IMR-90 (cell line): ENCODE measurements at regions not wholly inside any gene's neighbourhood (a gene's known extent, or its start where the extent isn't known, plus 50 kb on each side); places are given as distances from the start of the nearest gene placed in this dataset.

Experiments
- ATAC-seq: fragments of 200-7000 bp; cut with Tn5 transposase; 2 replicates; pipeline ENCODE4 v1.9.1; 2020; ENCODE audit warnings: low read depth, mild to moderate bottlenecking, moderate library complexity
- BruUV-seq: library from RNA; stranded (reverse); fragments of 400-500 nt; replicated peaks from 2 replicates; lab custom pipeline; 2021; lab: Mats Ljungman, UMichigan
- CTCF ChIA-PET: fragments of 300-600 bp; formaldehyde crosslinking; extraction: SDS; loops from one replicate; lab custom pipeline; 2021; ENCODE audit warnings: antibody characterized with exemption; lab: Yijun Ruan, JAX
- POLR2A ChIA-PET: fragments of 300-600 bp; sonication (Branson Sonifier 250); formaldehyde crosslinking; loops from one replicate; lab custom pipeline; 2022; ENCODE audit warnings: antibody characterized with exemption; ENCODE audit not compliant: unreplicated experiment; lab: Charles Lee
- DNase-seq: peaks from one replicate; pipeline ENCODE4 v3.0.0; 2013
- H2AFZ ChIP-seq: replicated peaks from 2 replicates; pipeline ENCODE3; 2013; ENCODE audit warnings: low read length, mild to moderate bottlenecking; ENCODE audit not compliant: poor library complexity
- H2AK5ac ChIP-seq: 2 replicates; pipeline ENCODE4 v1.6.1; 2013; ENCODE audit warnings: low read depth, low read length, inconsistent platforms
- H2AK9ac ChIP-seq: replicated peaks from 2 replicates; pipeline ENCODE3; 2013; ENCODE audit warnings: mild to moderate bottlenecking, low read depth, low read length, moderate library complexity; ENCODE audit not compliant: poor library complexity
- H2BK120ac ChIP-seq: 2 replicates; pipeline ENCODE4 v1.6.1; 2013; ENCODE audit warnings: low read depth, low read length, inconsistent platforms
- H2BK15ac ChIP-seq: 3 replicates; pipeline ENCODE4 v1.6.1; 2013; ENCODE audit warnings: low read depth, low read length, inconsistent platforms
- H2BK20ac ChIP-seq: 2 replicates; pipeline ENCODE4 v1.6.1; 2013; ENCODE audit warnings: low read depth, mild to moderate bottlenecking, inconsistent platforms, low read length, moderate library complexity
- H2BK5ac ChIP-seq: 2 replicates; pipeline ENCODE4 v1.6.1; 2013; ENCODE audit warnings: mild to moderate bottlenecking, low read depth, low read length, inconsistent platforms; ENCODE audit not compliant: poor library complexity, severe bottlenecking
- H3K14ac ChIP-seq: replicated peaks from 2 replicates; pipeline ENCODE4 v1.6.1; 2013; ENCODE audit warnings: low read depth, low read length, inconsistent platforms
- H3K18ac ChIP-seq: 2 replicates; pipeline ENCODE4 v1.6.1; 2013; ENCODE audit warnings: low read depth, low read length, control low read depth
- H3K23ac ChIP-seq: 2 replicates; pipeline ENCODE4 v1.6.1; 2013; ENCODE audit warnings: low read depth, low read length, inconsistent platforms
- H3K27ac ChIP-seq: 2 replicates; pipeline ENCODE4 v1.5.1; 2013; ENCODE audit warnings: mild to moderate bottlenecking, control low read depth, low read length; ENCODE audit not compliant: insufficient read depth
- H3K27me3 ChIP-seq: 2 replicates; pipeline ENCODE4 v1.6.1; 2013; ENCODE audit warnings: low read length; ENCODE audit not compliant: control insufficient read depth, insufficient read depth
- H3K36me3 ChIP-seq: 2 replicates; pipeline ENCODE4 v1.6.1; 2013; ENCODE audit warnings: low read length, mixed read lengths; ENCODE audit not compliant: control insufficient read depth, insufficient read depth
- H3K4ac ChIP-seq: 2 replicates; pipeline ENCODE4 v1.6.1; 2013; ENCODE audit warnings: low read depth, low read length, inconsistent platforms
- H3K4me1 ChIP-seq: 2 replicates; pipeline ENCODE4 v1.6.1; 2013; ENCODE audit warnings: low read length, mixed read lengths; ENCODE audit not compliant: control insufficient read depth, insufficient read depth
- H3K4me2 ChIP-seq: 2 replicates; pipeline ENCODE4 v1.6.1; 2013; ENCODE audit warnings: low read depth, mild to moderate bottlenecking, control low read depth, low read length, moderate library complexity
- H3K4me3 ChIP-seq: 2 replicates; pipeline ENCODE4 v1.5.1; 2013; ENCODE audit warnings: low read depth, mild to moderate bottlenecking, control low read depth, low read length, moderate library complexity; ENCODE audit not compliant: insufficient read depth
- H3K56ac ChIP-seq: 2 replicates; pipeline ENCODE4 v1.6.1; 2013; ENCODE audit warnings: low read length, inconsistent platforms; ENCODE audit not compliant: insufficient read depth; ENCODE audit errors: extremely low read depth
- H3K79me1 ChIP-seq, 2 experiments: 2 replicates each; pipeline ENCODE4 v1.6.1; 2013; ENCODE audit warnings: low read length in 2 of 2, inconsistent platforms in 1 of 2, low read depth in 1 of 2
- H3K9ac ChIP-seq: 2 replicates; pipeline ENCODE4 v1.6.1; 2013; ENCODE audit warnings: low read depth, low read length, control low read depth
- H3K9me1 ChIP-seq: 2 replicates; pipeline ENCODE4 v1.6.1; 2013; ENCODE audit warnings: low read length, inconsistent platforms; ENCODE audit not compliant: insufficient read depth
- H3K9me3 ChIP-seq: 2 replicates; pipeline ENCODE4 v1.6.1; 2013; ENCODE audit warnings: low read length; ENCODE audit not compliant: control insufficient read depth, insufficient read depth
- H4K20me1 ChIP-seq: 2 replicates; pipeline ENCODE4 v1.6.1; 2013; ENCODE audit warnings: low read length, inconsistent platforms; ENCODE audit not compliant: insufficient read depth
- H4K5ac ChIP-seq: 2 replicates; pipeline ENCODE4 v1.6.1; 2013; ENCODE audit warnings: mild to moderate bottlenecking, low read depth, low read length, control low read depth
- H4K8ac ChIP-seq, 2 experiments: 2 replicates each; pipeline ENCODE4 v1.6.1; 2013; ENCODE audit warnings: low read depth in 2 of 2, low read length in 2 of 2, control low read depth in 1 of 2, inconsistent platforms in 1 of 2
- H4K91ac ChIP-seq: 2 replicates; pipeline ENCODE4 v1.6.1; 2013; ENCODE audit warnings: low read depth, low read length, inconsistent platforms; ENCODE audit not compliant: insufficient read depth
- CHD1 ChIP-seq: IDR thresholded peaks from 2 replicates; pipeline ENCODE4 v1.6.1; 2012; ENCODE audit warnings: low read depth, low read length, improper control_type of control experiment
- RAD21 ChIP-seq: IDR thresholded peaks from 2 replicates; pipeline ENCODE4 v1.6.1; 2012; ENCODE audit warnings: low read length, improper control_type of control experiment
- WGBS, 2 experiments: methylation state at CpG; one replicate each; pipeline versions ENCODE4 v1.1.5 to v1.1.7; 2013; ENCODE audit warnings: missing lambda C conversion rate in 2 of 2; ENCODE audit not compliant: insufficient read length in 1 of 2; ENCODE audit errors: extremely low coverage in 2 of 2; 5-methylcytosine and 5-hydroxymethylcytosine counted together
- dilution Hi-C: fragments of 300-500 bp; cut with HindIII; formaldehyde crosslinking; loops from one replicate; pipeline ENCODE4 v1.14.3; 2018; ENCODE audit warnings: low sequenced_read_pairs; ENCODE audit not compliant: unreplicated experiment
- in situ Hi-C: fragments of 300-500 bp; cut with MboI; formaldehyde crosslinking; loops from 3 replicates; pipeline ENCODE4 v1.14.3; 2019; ENCODE audit warnings: low sequenced_read_pairs, inconsistent platforms, mixed read lengths
- intact Hi-C: fragments of 100-400 bp; cut with micrococcal nuclease; formaldehyde crosslinking; loops from 2 replicates; pipeline ENCODE4 v1.10.0; 2022

- no peak overlapping the region for H3K18ac ChIP-seq
- TF ChIP-seq RAD21 (no peak), CHD1 (no peak)
- CTCF ChIA-PET: interaction anchor here (0.9 to 1.4 kb wide), 3 partner anchors 33 to 383 kb away, joined by 3 read pairs; partner anchors contain the start of gene SNX18
- H2AFZ ChIP-seq: no peak overlapping the region
- H2AK9ac ChIP-seq: no peak overlapping the region
- H4K20me1 ChIP-seq: no peaks in the 10 kb centered on the region
- ATAC-seq (no peak), DNase-seq (no peak)
- H3K23ac ChIP-seq: no peak overlapping the region
- no peaks in the 10 kb centered on the region for H3K36me3 ChIP-seq
- no peak overlapping the region for H3K9ac ChIP-seq
- in situ Hi-C loops (no loop called here), intact Hi-C loops (no loop called here), dilution Hi-C loops (no loop called here)
- H2BK5ac ChIP-seq: no peak overlapping the region
- H3K14ac ChIP-seq: no peak overlapping the region; the same call in 1 of the 2 replicates
- no peak overlapping the region for H4K8ac ChIP-seq
- peaks cover 7% of the 10 kb centered on the region; the same call in 1 of the 2 replicates for H3K27me3 ChIP-seq
- no peaks in the 10 kb centered on the region for H3K79me1 ChIP-seq
- no peak overlapping the region for H2AK5ac ChIP-seq
- H3K4ac ChIP-seq: no peak overlapping the region
- peaks cover 3% of the 10 kb centered on the region; the same call in 1 of the 2 replicates for H3K9me1 ChIP-seq
- H3K4me1 ChIP-seq: peaks cover 9% of the 10 kb centered on the region
- H4K5ac ChIP-seq: no peak overlapping the region
- H3K27ac ChIP-seq: no peak overlapping the region
- POLR2A ChIA-PET: no interaction called here
- H3K9me3 ChIP-seq: no peaks in the 10 kb centered on the region
- H2BK20ac ChIP-seq: no peak overlapping the region
- 100% methylated on average over 1 of the region's 1 CpG; no CpG with 5 or more reads in 1 of the 2 experiments for WGBS, 2 experiments
- H4K91ac ChIP-seq: no peak overlapping the region
- no peak overlapping the region for H2BK120ac ChIP-seq
- H3K4me2 ChIP-seq: no peak overlapping the region
- BruUV-seq: no TSS peak
- no peak overlapping the region for H2BK15ac ChIP-seq
- H3K4me3 ChIP-seq: no peak overlapping the region
- H3K56ac ChIP-seq: no peak overlapping the region
Measured at GRCh38 chr5:54872810-54873209, 112.6 kb downstream of the ESM1 start.
